ENCODE measurements at regions not wholly inside any gene's neighbourhood (a gene's known extent, or its start where the extent isn't known, plus 50 kb on each side); places are given as distances from the start of the nearest gene placed in this dataset.

DNA sequence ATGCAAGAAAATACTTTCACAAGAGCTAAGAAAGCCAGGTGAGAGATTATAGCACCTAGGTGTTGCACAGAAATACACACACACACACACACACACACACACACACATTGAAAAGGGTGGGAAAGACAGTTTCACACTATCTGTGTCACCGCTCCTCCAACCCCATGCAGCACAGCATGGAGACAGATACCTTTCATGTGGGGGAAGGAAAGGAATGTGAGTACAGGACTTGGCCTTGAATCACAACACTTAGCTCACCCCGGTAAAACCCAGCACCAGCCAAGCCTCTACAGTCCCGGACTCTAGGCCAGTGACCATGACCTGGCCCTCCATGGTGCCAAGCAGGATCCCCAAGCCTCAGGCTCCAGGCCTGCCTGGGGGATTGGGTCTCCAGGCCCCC lies 462.0 kb upstream of the SPRY2 start:
- TF ChIP-seq, protein P1, sequence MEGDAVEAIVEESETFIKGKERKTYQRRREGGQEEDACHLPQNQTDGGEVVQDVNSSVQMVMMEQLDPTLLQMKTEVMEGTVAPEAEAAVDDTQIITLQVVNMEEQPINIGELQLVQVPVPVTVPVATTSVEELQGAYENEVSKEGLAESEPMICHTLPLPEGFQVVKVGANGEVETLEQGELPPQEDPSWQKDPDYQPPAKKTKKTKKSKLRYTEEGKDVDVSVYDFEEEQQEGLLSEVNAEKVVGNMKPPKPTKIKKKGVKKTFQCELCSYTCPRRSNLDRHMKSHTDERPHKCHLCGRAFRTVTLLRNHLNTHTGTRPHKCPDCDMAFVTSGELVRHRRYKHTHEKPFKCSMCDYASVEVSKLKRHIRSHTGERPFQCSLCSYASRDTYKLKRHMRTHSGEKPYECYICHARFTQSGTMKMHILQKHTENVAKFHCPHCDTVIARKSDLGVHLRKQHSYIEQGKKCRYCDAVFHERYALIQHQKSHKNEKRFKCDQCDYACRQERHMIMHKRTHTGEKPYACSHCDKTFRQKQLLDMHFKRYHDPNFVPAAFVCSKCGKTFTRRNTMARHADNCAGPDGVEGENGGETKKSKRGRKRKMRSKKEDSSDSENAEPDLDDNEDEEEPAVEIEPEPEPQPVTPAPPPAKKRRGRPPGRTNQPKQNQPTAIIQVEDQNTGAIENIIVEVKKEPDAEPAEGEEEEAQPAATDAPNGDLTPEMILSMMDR (IDR thresholded peaks at IDR 0.05; ENCODE audit: poor library complexity, severe bottlenecking), result no peak
- TF ChIP-seq RAD21 (conservative IDR thresholded peaks at IDR 0.05) (no peak), EP300 (conservative IDR thresholded peaks at IDR 0.05; ENCODE audit: poor library complexity, severe bottlenecking) (no peak), TAF1 (IDR thresholded peaks at IDR 0.05; ENCODE audit: low read depth) (no peak)
- TF ChIP-seq, protein P2, sequence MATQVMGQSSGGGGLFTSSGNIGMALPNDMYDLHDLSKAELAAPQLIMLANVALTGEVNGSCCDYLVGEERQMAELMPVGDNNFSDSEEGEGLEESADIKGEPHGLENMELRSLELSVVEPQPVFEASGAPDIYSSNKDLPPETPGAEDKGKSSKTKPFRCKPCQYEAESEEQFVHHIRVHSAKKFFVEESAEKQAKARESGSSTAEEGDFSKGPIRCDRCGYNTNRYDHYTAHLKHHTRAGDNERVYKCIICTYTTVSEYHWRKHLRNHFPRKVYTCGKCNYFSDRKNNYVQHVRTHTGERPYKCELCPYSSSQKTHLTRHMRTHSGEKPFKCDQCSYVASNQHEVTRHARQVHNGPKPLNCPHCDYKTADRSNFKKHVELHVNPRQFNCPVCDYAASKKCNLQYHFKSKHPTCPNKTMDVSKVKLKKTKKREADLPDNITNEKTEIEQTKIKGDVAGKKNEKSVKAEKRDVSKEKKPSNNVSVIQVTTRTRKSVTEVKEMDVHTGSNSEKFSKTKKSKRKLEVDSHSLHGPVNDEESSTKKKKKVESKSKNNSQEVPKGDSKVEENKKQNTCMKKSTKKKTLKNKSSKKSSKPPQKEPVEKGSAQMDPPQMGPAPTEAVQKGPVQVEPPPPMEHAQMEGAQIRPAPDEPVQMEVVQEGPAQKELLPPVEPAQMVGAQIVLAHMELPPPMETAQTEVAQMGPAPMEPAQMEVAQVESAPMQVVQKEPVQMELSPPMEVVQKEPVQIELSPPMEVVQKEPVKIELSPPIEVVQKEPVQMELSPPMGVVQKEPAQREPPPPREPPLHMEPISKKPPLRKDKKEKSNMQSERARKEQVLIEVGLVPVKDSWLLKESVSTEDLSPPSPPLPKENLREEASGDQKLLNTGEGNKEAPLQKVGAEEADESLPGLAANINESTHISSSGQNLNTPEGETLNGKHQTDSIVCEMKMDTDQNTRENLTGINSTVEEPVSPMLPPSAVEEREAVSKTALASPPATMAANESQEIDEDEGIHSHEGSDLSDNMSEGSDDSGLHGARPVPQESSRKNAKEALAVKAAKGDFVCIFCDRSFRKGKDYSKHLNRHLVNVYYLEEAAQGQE (IDR thresholded peaks at IDR 0.05; ENCODE audit: borderline replicate concordance), result no peak
